HG03064 (cell line): ENCODE measurements at regions not wholly inside any gene's neighbourhood (a gene's known extent, or its start where the extent isn't known, plus 50 kb on each side); places are given as distances from the start of the nearest gene placed in this dataset.
A peak's percentile ranks its signal among the peaks of the same experiment; 100 is the strongest.

Experiments used
- ATAC-seq: cut with Tn5 transposase; IDR thresholded peaks from one replicate; pipeline ENCODE4 v1.9.1; 2021; ENCODE audit warnings: low read depth; ENCODE audit not compliant: unreplicated experiment

DNA sequence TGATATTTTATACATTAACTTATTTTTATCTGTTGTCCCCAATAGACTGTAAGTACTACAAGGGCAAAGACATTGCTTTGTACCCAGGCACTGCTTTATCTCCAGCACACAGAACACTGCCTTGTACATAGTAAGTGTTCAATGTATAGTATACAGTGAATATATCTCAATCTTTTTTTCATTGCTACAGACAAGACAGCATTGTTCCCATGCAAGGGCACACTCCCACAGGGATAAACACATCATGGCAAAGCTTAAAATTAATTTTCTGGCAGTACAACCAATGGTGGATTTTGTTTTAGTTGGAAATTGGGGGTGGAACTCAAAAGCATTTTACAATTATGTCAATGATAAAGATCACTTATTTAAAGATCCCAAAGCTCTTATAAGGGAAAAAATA is 112.3 kb upstream of the EEA1 start:
- no peak for ATAC-seq

DNA sequence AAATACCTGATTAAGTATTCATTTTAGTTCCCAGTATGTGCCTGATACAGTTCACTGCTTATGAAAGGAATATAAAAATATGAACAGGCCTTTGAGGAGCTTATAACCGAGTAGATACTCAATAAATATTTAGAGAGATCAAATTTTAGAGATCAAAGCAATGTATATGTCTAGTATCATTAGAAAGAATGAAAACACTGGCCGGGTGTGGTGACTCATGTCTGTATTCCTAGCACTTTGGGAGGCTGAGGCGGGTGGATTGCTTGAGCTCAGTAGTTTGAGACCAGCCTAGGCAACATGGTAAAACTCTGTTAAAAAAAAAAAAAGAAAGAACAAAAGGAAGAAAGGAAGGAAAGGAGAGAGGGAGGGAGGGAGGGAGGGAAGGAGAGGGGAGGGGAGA is 113.2 kb upstream of the EEA1 start:
- no peak for ATAC-seq

GRCh38 chr12:93042684-93043083 is 113.6 kb upstream of the EEA1 start:
- ATAC-seq = no peak

- ATAC-seq = no peak
Observed at GRCh38 chr12:93043192-93043876, 114.2 kb upstream of the EEA1 start.

DNA sequence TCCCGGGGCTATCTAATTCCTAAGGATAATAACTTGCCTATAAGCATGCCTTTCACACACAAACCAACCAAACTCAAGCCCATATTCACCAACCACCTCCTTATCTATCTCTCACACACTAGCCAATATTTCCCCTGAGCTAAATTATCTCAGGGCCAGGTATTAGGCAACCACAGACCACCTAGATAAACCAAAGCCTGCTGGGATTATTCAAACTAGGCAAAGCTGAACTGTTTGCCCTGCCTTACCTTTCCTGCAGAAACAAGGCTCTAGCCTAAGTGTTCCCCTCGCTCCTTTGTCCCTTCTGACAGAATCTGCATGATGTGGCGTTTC is 114.7 kb upstream of the EEA1 start:
- ATAC-seq = no peak

DNA sequence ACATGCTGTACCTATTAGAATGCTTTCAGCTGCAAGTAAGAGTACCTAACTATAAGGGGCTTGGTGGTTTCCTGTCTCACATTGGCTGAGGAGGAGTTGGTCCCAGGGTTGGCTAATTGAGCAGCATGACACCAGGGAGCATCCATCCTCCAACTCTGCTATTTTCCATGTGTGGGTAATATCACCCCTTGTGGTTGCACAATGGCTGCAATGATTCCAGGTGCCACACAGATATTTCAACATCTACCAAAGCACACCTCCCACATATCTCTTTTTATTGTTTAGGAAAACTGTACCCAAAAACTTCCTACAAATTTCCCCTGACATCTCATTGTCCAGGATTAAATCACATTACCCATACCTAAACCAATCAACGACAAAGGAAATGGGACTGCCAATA is 118.0 kb upstream of the EEA1 start:
- no peak for ATAC-seq

- no peak for ATAC-seq
Observed at GRCh38 chr12:93048656-93049055, 119.6 kb upstream of the EEA1 start.

DNA sequence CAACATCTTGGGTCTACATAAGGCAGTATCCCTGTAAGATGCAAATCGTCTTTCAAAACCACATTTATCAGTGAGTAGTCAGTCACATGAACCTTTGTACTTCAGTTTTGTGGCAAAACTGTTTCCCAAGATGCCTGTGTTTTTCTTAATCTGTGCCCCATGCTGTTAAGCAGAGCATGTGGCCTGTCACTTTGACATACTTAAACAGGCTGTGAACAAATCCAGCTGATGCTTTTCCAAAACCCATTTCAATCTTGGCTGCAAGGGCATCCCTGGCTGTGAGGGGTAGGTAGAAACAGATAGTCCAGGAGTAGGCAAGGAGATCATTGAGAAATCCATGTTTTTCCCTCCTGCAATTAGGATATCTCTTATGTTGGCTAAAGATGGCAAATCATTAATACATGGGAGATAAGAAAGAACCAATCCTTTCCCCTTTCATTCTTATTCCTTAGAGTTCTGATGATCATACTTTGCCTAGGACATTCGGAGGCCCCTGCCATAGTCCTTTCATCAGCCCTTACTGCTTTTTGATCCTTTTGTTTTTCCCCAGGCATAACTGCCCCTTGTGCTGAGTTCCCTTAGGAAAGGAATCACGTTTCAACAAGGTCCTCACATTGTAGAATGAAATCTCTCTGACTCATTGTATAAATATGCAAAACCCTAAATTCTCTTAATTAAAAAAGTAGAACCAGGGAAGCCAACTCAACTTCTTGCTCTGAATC is 121.1 kb upstream of the EEA1 start:
- ATAC-seq = no peak

DNA sequence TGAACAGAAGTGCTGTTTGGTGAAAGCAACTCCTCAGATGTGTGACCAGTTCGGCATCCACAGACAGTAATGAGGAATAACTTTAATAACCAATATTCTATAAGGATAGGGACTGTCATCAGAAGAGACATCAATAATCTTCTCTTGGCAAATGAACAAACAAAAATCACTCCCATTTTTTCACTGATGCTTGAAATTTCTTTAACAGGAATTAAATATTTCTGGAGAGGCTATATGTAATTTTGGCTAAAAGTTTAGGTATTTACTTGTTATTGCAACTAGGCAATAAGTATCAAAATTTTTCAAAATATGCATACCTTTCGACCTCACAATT is 121.6 kb upstream of the EEA1 start:
- ATAC-seq = no peak

- no peak for ATAC-seq
Observed at GRCh38 chr12:93054021-93054420, 124.9 kb upstream of the EEA1 start.

DNA sequence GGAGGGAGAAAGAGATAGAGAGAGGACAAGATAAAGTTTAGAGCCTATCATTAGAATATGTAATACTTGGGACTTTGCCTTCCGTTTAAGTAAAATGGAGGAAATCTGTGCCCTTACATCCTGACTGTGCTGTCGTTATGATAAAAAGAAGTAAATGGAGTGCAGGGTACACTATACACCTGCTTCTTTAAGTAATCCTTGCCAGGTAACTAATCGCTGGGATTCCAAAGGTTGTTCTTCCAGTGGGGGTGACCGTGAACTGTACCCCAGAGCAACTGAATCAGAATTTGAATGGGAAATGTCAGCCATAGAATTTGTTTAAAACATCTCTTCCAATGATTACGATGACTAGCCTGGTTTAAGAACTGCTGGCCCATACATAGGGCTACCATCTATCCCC is 126.1 kb upstream of the EEA1 start:
- no peak for ATAC-seq

DNA sequence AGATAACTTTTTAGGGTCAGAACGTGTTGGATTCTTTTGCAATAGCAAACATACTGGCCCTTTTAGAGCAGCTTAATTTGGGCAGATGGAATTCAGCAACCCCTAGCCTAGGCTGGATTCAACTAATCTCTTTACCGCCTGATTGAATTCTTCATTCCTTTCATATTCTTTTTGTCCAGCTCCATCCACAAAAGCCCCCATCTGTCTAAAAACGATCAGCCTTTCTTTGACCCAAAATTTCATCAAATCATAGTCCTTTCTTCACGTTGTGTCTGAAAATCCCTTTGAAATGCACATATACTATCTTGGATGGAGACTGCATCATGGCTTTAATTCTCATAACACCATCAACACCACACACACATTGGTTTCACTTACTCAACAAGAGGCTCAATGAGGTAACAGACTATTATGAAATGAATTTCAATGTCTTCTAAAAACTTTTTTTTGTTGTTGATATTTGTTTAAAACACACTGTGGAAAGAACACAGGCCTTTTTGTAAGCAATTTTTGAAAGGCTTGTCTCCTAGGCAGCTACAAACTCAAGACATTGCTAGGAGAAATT is 128.0 kb upstream of the EEA1 start:
- ATAC-seq = no peak

DNA sequence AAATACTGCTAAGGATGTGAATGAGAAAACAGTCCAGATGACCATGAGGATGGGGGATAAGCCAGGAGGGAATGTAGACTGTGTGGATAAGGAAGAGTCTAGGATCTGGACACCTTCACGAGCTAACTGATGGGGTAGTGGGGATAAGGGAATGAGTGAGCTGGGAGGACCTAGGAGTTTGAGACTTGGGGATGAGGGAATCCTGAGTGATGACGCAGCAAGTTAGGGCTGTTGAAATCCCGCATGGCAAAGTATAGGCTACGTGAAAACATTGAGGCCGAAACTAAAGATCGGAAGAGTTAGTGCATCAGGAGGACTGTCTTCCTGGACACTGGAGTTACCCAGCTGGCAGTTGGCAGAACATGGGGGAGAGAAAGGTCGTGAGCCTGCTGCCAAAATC is 129.2 kb upstream of the EEA1 start:
- no peak for ATAC-seq

- ATAC-seq = no peak
Observed at GRCh38 chr12:93059288-93059687, 130.2 kb upstream of the EEA1 start.

GRCh38 chr12:93059925-93060665 is 131.0 kb upstream of the EEA1 start:
- ATAC-seq = peak; percentile 94

GRCh38 chr12:93060666-93061472 is 131.8 kb upstream of the EEA1 start:
- peak; percentile 52 for ATAC-seq

GRCh38 chr12:93061473-93062419 is 132.7 kb upstream of the EEA1 start:
- no peak for ATAC-seq

- ATAC-seq = no peak
Observed at GRCh38 chr12:93065896-93066295, 136.8 kb upstream of the EEA1 start.

DNA sequence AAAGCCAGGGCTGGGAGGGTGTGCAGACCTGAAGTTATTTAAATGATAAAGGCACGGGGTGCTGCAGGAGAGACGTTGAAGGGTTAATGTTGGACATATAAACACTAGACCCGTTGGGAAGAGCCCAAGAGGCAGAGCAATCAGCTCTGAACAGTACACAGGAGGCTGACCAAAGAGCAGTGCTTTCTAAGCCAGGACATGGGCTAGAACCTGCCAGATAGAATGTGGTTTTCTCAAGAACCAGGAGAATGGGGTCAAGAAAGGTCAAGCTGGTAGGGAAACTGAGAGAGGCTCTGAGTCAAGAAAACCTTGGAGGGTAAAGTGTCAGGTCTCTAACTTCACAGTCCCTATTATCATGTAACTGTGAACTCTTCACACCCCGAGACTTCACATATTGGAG is 143.2 kb upstream of the EEA1 start:
- ATAC-seq = no peak

- no peak for ATAC-seq
Observed at GRCh38 chr12:93073324-93073723, 144.2 kb upstream of the EEA1 start.
